ENCODE measurements at regions not wholly inside any gene's neighbourhood (a gene's known extent, or its start where the extent isn't known, plus 50 kb on each side); places are given as distances from the start of the nearest gene placed in this dataset.
"Not testable (repeated sequence)": the region's sequence is repeated elsewhere in the genome, so short reads cannot be mapped to it uniquely, and the experiment has no call there.

DNA sequence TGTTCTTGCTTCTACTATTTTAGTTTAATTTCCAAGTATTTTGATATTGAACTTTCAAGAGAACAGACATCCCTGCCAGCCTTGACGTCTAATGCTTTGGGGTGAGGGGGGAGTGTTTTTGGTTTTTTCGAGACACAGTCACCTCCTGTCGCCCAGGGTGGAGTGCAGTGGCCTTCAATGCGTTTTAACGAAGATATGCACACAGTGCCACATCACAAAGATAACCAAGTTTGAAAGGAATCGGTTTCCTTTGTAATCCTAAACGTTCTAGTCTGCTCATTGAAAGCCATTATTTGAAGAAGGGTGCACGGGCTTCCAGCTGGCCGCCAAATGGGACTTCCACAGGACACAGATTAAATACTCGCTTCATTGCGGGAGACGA, 52.3 kb downstream of the PPIAL4A start:
- TF ChIP-seq POLR2A, CTCF (IDR thresholded peaks at IDR 0.05): not testable (repeated sequence)
